Peyer's patch (tissue), 4 donors: ENCODE measurements at regions not wholly inside any gene's neighbourhood (a gene's known extent, or its start where the extent isn't known, plus 50 kb on each side); places are given as distances from the start of the nearest gene placed in this dataset.

ENCODE experiments used
- DNase-seq, 3 donors: peaks; one replicate each; pipeline ENCODE4 v3.0.0-alpha.2; 2017 to 2019
- H3K27ac ChIP-seq, 4 donors: fragments of 200-600 bp; sonication (generic); one replicate each; pipeline ENCODE4 v1.5.1; 2016 to 2019
- H3K27me3 ChIP-seq, 2 donors: fragments of 200-600 bp; sonication (generic); one replicate each; pipeline ENCODE4 v1.5.1; 2019
- H3K36me3 ChIP-seq, 3 donors: fragments of 200-600 bp; sonication (generic); one replicate each; pipeline ENCODE4 v1.5.1; 2016 to 2019
- H3K4me1 ChIP-seq, 4 donors: fragments of 200-600 bp; sonication (generic); one replicate each; pipeline ENCODE4 v1.5.1; 2016 to 2019
- H3K4me3 ChIP-seq, 4 donors: fragments of 200-600 bp; sonication (generic); 1 replicate in 3 of 4; 2 replicates in 1 of 4; pipeline ENCODE4 v1.5.1; 2016 to 2019; ENCODE audit warnings: mild to moderate bottlenecking in 1 of 4
- H3K9me3 ChIP-seq, 4 donors: fragments of 200-600 bp; sonication (generic); one replicate each; pipeline ENCODE4 v1.5.1; 2016 to 2019; ENCODE audit warnings: mild to moderate bottlenecking in 1 of 4
- CTCF ChIP-seq, 6 experiments: fragments of 450-650 bp in 4 of 6; fragments of 200-600 bp in 2 of 6; sonication (generic) in 1 of 6; IDR thresholded peaks; one replicate each; pipeline ENCODE4 v1.5.1; 2017 to 2019; ENCODE audit warnings: antibody characterized with exemption in 6 of 6, mild to moderate bottlenecking in 3 of 6, moderate library complexity in 1 of 6
- POLR2A ChIP-seq, 2 donors: fragments of 450-650 bp; IDR thresholded peaks; one replicate each; pipeline ENCODE4 v1.5.1; 2017; ENCODE audit warnings: antibody characterized with exemption in 2 of 2, mild to moderate bottlenecking in 2 of 2, moderate library complexity in 2 of 2

GRCh38 chr7:119351320-119351719 is 921.7 kb upstream of the KCND2 start:
- Histone ChIP-seq H3K27me3 (no peaks in the 10 kb centered on the region), H3K36me3 (no peaks in the 10 kb centered on the region), H3K9me3 (peaks cover 0 to 6% (median 0%) of the 10 kb centered on the region in 4 donors), H3K4me1 (no peaks in the 10 kb centered on the region), H3K27ac (no peak overlapping the region), H3K4me3 (no peak overlapping the region)
- TF ChIP-seq CTCF (IDR thresholded peaks at IDR 0.05) (no peak), POLR2A (IDR thresholded peaks at IDR 0.05) (no peak)
- no peak for DNase-seq

GRCh38 chr7:119374436-119374835 is 898.5 kb upstream of the KCND2 start:
- Histone ChIP-seq H3K27me3 (no peaks in the 10 kb centered on the region), H3K27ac (no peak overlapping the region), H3K9me3 (no peaks in the 10 kb centered on the region), H3K36me3 (no peaks in the 10 kb centered on the region), H3K4me1 (no peaks in the 10 kb centered on the region), H3K4me3 (no peak overlapping the region)
- DNase-seq = no peak
- TF ChIP-seq CTCF (IDR thresholded peaks at IDR 0.05) (no peak), POLR2A (IDR thresholded peaks at IDR 0.05) (no peak)

GRCh38 chr7:119377861-119378260 is 895.1 kb upstream of the KCND2 start:
- Histone ChIP-seq H3K9me3 (no peaks in the 10 kb centered on the region), H3K4me1 (no peaks in the 10 kb centered on the region), H3K36me3 (no peaks in the 10 kb centered on the region), H3K27ac (no peak overlapping the region), H3K4me3 (no peak overlapping the region), H3K27me3 (no peaks in the 10 kb centered on the region)
- TF ChIP-seq CTCF (IDR thresholded peaks at IDR 0.05) (no peak), POLR2A (IDR thresholded peaks at IDR 0.05) (no peak)
- no peak for DNase-seq

- Histone ChIP-seq H3K4me3 (no peak overlapping the region), H3K9me3 (no peaks in the 10 kb centered on the region), H3K4me1 (no peaks in the 10 kb centered on the region), H3K27me3 (no peaks in the 10 kb centered on the region), H3K36me3 (no peaks in the 10 kb centered on the region), H3K27ac (no peak overlapping the region)
- DNase-seq = no peak
- TF ChIP-seq POLR2A (IDR thresholded peaks at IDR 0.05) = no peak
Measured at GRCh38 chr7:119382726-119383125, 890.2 kb upstream of the KCND2 start.

DNA sequence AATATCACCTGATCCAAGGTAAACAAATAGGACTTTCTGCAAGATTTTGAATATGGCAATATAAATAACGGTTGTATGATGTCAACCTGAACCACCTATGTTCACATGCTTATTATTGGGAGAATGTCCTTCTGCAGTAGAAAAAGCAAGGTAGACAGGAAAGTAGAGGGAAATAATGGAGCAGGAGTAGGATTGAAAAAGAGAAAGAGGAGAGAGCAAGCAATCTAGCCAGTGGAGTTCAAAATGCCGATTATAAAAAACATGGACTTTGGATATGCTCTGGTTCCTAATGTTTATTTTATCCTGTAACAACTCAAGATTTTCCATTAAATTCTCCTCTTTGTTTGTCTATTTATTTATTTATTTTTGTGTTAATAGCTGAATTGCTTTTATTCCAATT is 878.0 kb upstream of the KCND2 start:
- DNase-seq = no peak
- Histone ChIP-seq H3K4me3 (no peak overlapping the region), H3K27me3 (no peaks in the 10 kb centered on the region), H3K4me1 (no peaks in the 10 kb centered on the region), H3K36me3 (no peaks in the 10 kb centered on the region), H3K27ac (no peak overlapping the region), H3K9me3 (no peaks in the 10 kb centered on the region)
- TF ChIP-seq CTCF (IDR thresholded peaks at IDR 0.05) = no peak
- no peak for TF ChIP-seq POLR2A (IDR thresholded peaks at IDR 0.05)

DNA sequence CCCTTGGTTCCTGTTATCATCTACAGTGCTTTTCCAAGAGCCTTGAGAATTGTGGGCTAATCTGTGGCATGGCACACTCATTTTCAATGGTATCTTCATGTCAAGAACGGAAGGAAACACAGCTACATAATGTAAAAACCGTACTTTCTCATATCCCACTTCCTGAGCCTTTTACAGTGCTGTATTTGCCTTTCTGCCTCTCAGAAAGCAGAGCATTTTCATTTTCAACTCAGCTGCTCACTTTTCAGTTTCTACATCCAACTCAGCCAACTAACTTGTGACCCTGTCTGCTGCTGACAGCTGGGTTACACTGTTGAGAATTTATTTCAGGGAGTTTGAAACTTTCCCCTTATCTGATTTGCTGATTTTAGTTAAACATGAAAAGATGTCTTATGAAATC is 875.8 kb upstream of the KCND2 start:
- Histone ChIP-seq H3K4me3 (no peak overlapping the region), H3K27me3 (no peaks in the 10 kb centered on the region), H3K4me1 (no peaks in the 10 kb centered on the region), H3K27ac (no peak overlapping the region), H3K9me3 (no peaks in the 10 kb centered on the region), H3K36me3 (no peaks in the 10 kb centered on the region)
- TF ChIP-seq POLR2A (IDR thresholded peaks at IDR 0.05) (no peak), CTCF (IDR thresholded peaks at IDR 0.05) (no peak)
- DNase-seq = no peak
